LoVo (cell line): ENCODE measurements at regions not wholly inside any gene's neighbourhood (a gene's known extent, or its start where the extent isn't known, plus 50 kb on each side); places are given as distances from the start of the nearest gene placed in this dataset.
"Not testable (repeated sequence)": the region's sequence is repeated elsewhere in the genome, so short reads cannot be mapped to it uniquely, and the experiment has no call there.

Source experiments
- DNase-seq: peaks from one replicate; pipeline ENCODE4 v3.0.0-alpha.2; 2016; ENCODE audit warnings: low spot score

GRCh38 chr2:129821445-129821844 is 158.0 kb upstream of the RAB6C start:
- DNase-seq: no peak

- no peak for DNase-seq
Measured at GRCh38 chr2:129823044-129823443, 156.4 kb upstream of the RAB6C start.

- no peak for DNase-seq
Measured at GRCh38 chr2:129827311-129828090, 152.0 kb upstream of the RAB6C start.

GRCh38 chr2:129828792-129829191 is 150.7 kb upstream of the RAB6C start:
- no peak for DNase-seq

- no peak for DNase-seq
Measured at GRCh38 chr2:129829588-129829987, 149.9 kb upstream of the RAB6C start.

GRCh38 chr2:129831018-129831417 is 148.4 kb upstream of the RAB6C start:
- no peak for DNase-seq

GRCh38 chr2:129833465-129833864 is 146.0 kb upstream of the RAB6C start:
- DNase-seq: not testable (repeated sequence)

- DNase-seq: no peak
Measured at GRCh38 chr2:129847043-129847442, 132.4 kb upstream of the RAB6C start.

GRCh38 chr2:129849559-129850160 is 129.8 kb upstream of the RAB6C start:
- peak; percentile 68 for DNase-seq

GRCh38 chr2:129857200-129857599 is 122.3 kb upstream of the RAB6C start:
- DNase-seq: no peak

GRCh38 chr2:129859175-129859574 is 120.3 kb upstream of the RAB6C start:
- no peak for DNase-seq

- no peak for DNase-seq
Measured at GRCh38 chr2:129860088-129860487, 119.4 kb upstream of the RAB6C start.

- DNase-seq: no peak
Measured at GRCh38 chr2:129861666-129862288, 117.7 kb upstream of the RAB6C start.

GRCh38 chr2:129862668-129863067 is 116.8 kb upstream of the RAB6C start:
- no peak for DNase-seq

- no peak for DNase-seq
Measured at GRCh38 chr2:129863350-129863749, 116.1 kb upstream of the RAB6C start.

GRCh38 chr2:129864719-129865118 is 114.7 kb upstream of the RAB6C start:
- DNase-seq: no peak

- no peak for DNase-seq
Measured at GRCh38 chr2:129865976-129866375, 113.5 kb upstream of the RAB6C start.

- no peak for DNase-seq
Measured at GRCh38 chr2:129866391-129866790, 113.1 kb upstream of the RAB6C start.

- DNase-seq: no peak
Measured at GRCh38 chr2:129868151-129868550, 111.3 kb upstream of the RAB6C start.

GRCh38 chr2:129870685-129871241 is 108.7 kb upstream of the RAB6C start:
- DNase-seq: no peak

- no peak for DNase-seq
Measured at GRCh38 chr2:129872446-129872845, 107.0 kb upstream of the RAB6C start.

GRCh38 chr2:129876541-129876940 is 102.9 kb upstream of the RAB6C start:
- DNase-seq: no peak

- DNase-seq: peak; percentile 57
Measured at GRCh38 chr2:129877289-129877741, 102.2 kb upstream of the RAB6C start.
